ENCODE measurements at regions not wholly inside any gene's neighbourhood (a gene's known extent, or its start where the extent isn't known, plus 50 kb on each side); places are given as distances from the start of the nearest gene placed in this dataset.

GRCh38 chr10:36053775-36054174 lies 411.7 kb upstream of the FZD8 start:
- Histone ChIP-seq H3K27me3 (ENCODE audit: insufficient read depth, low read depth, severe bottlenecking) (no peaks in the 10 kb centered on the region), H3K27ac (no peak overlapping the region)

GRCh38 chr10:36053271-36053670 lies 411.2 kb upstream of the FZD8 start:
- no peak overlapping the region for H3K4me3 ChIP-seq (ENCODE audit: low read depth, low read length)
- peaks cover 4% of the 10 kb centered on the region for H3K9me3 ChIP-seq (ENCODE audit: severe bottlenecking)
- H3K36me3 ChIP-seq: no peaks in the 10 kb centered on the region
- no peak for DNase-seq
- H3K27me3 ChIP-seq (ENCODE audit: insufficient read depth, low read depth, severe bottlenecking): no peaks in the 10 kb centered on the region
- no peak for TF ChIP-seq CTCF (IDR thresholded peaks at IDR 0.05; ENCODE audit: low read depth, low read length)
- H3K27ac ChIP-seq: no peak overlapping the region

More at GRCh38 chr10:36053775-36054174, 411.7 kb upstream of the FZD8 start:
- DNase-seq: no peak
- Histone ChIP-seq H3K36me3 (no peaks in the 10 kb centered on the region), H3K9me3 (ENCODE audit: severe bottlenecking) (peaks cover 4% of the 10 kb centered on the region), H3K4me3 (ENCODE audit: low read depth, low read length) (no peak overlapping the region)
- no peak for TF ChIP-seq CTCF (IDR thresholded peaks at IDR 0.05; ENCODE audit: low read depth, low read length)

- no peaks in the 10 kb centered on the region for H3K36me3 ChIP-seq
- no peaks in the 10 kb centered on the region for H3K27me3 ChIP-seq (ENCODE audit: insufficient read depth, low read depth, severe bottlenecking)
- TF ChIP-seq CTCF (IDR thresholded peaks at IDR 0.05; ENCODE audit: low read depth, low read length): no peak
- no peak for DNase-seq
- H3K4me3 ChIP-seq (ENCODE audit: low read depth, low read length): no peak overlapping the region
- H3K9me3 ChIP-seq (ENCODE audit: severe bottlenecking): peaks cover 7% of the 10 kb centered on the region
- no peak overlapping the region for H3K27ac ChIP-seq
These were observed 409.4 kb upstream of the FZD8 start for GRCh38 chr10:36051500-36051991.

- no peaks in the 10 kb centered on the region for H3K36me3 ChIP-seq
These were observed 408.8 kb upstream of the FZD8 start for GRCh38 chr10:36050763-36051499.

GRCh38 chr10:36048780-36049179 lies 406.7 kb upstream of the FZD8 start:
- no peak overlapping the region for H3K27ac ChIP-seq
- DNase-seq: no peak
- no peak for TF ChIP-seq CTCF (IDR thresholded peaks at IDR 0.05; ENCODE audit: low read depth, low read length)
- no peaks in the 10 kb centered on the region for H3K36me3 ChIP-seq
- no peaks in the 10 kb centered on the region for H3K27me3 ChIP-seq (ENCODE audit: insufficient read depth, low read depth, severe bottlenecking)
- H3K9me3 ChIP-seq (ENCODE audit: severe bottlenecking): peaks cover 3% of the 10 kb centered on the region
- no peak overlapping the region for H3K4me3 ChIP-seq (ENCODE audit: low read depth, low read length)

More at GRCh38 chr10:36050763-36051499, 408.8 kb upstream of the FZD8 start:
- H3K9me3 ChIP-seq (ENCODE audit: severe bottlenecking): peaks cover 7% of the 10 kb centered on the region
- H3K27me3 ChIP-seq (ENCODE audit: insufficient read depth, low read depth, severe bottlenecking): no peaks in the 10 kb centered on the region
- no peak overlapping the region for H3K27ac ChIP-seq
- H3K4me3 ChIP-seq (ENCODE audit: low read depth, low read length): no peak overlapping the region
- DNase-seq: no peak
- TF ChIP-seq CTCF (IDR thresholded peaks at IDR 0.05; ENCODE audit: low read depth, low read length): no peak
